ENCODE measurements at regions not wholly inside any gene's neighbourhood (a gene's known extent, or its start where the extent isn't known, plus 50 kb on each side); places are given as distances from the start of the nearest gene placed in this dataset.

GRCh38 chr10:59595593-59595992 is 114.1 kb downstream of the SLC16A9 start:
- Histone ChIP-seq H3K4me3 (ENCODE audit: low read length) (no peak overlapping the region), H3K27me3 (ENCODE audit: insufficient read depth, low read depth, low read length) (no peaks in the 10 kb centered on the region), H3K9me3 (ENCODE audit: low read length) (no peaks in the 10 kb centered on the region), H4K20me1 (ENCODE audit: insufficient read depth) (no peaks in the 10 kb centered on the region), H3K79me2 (replicated peaks; ENCODE audit: insufficient read depth, low read length) (no peaks in the 10 kb centered on the region), H3K27ac (ENCODE audit: low read length) (no peak overlapping the region), H2AFZ (ENCODE audit: low read depth, low read length) (no peak overlapping the region), H3K9me2 (ENCODE audit: insufficient read depth, low read length) (no peaks in the 10 kb centered on the region), H3F3A (ENCODE audit: insufficient read depth, low read length, poor library complexity, severe bottlenecking) (no peaks in the 10 kb centered on the region), H3K4me2 (ENCODE audit: low read length) (no peak overlapping the region), H3K36me3 (ENCODE audit: insufficient read depth, low read length) (no peaks in the 10 kb centered on the region), H3K9ac (ENCODE audit: low read length) (no peak overlapping the region)
- no peak for TF ChIP-seq MXI1 (conservative IDR thresholded peaks at IDR 0.05; ENCODE audit: poor library complexity, severe bottlenecking)
- TF ChIP-seq TAF1 (IDR thresholded peaks at IDR 0.05; ENCODE audit: low read depth): no peak
- no peak for TF ChIP-seq CTCF (IDR thresholded peaks at IDR 0.05; ENCODE audit: poor library complexity, severe bottlenecking)
- TF ChIP-seq POLR2AphosphoS5 (IDR thresholded peaks at IDR 0.05): no peak

- TF ChIP-seq EP300 (conservative IDR thresholded peaks at IDR 0.05; ENCODE audit: poor library complexity, severe bottlenecking): no peak
- no peak for TF ChIP-seq POLR2AphosphoS5 (IDR thresholded peaks at IDR 0.05)
- no peak for TF ChIP-seq REST (IDR thresholded peaks at IDR 0.05; ENCODE audit: borderline replicate concordance)
- TF ChIP-seq EZH2 (IDR thresholded peaks at IDR 0.05; ENCODE audit: borderline replicate concordance, insufficient read depth, low read length, poor library complexity, severe bottlenecking): no peak
- no peak for TF ChIP-seq TAF1 (IDR thresholded peaks at IDR 0.05; ENCODE audit: low read depth)
- no peak for TF ChIP-seq SMC3 (conservative IDR thresholded peaks at IDR 0.05; ENCODE audit: poor library complexity)
- TF ChIP-seq CTCF (IDR thresholded peaks at IDR 0.05; ENCODE audit: poor library complexity, severe bottlenecking): no peak
- TF ChIP-seq RAD21 (conservative IDR thresholded peaks at IDR 0.05): no peak
- no peak for TF ChIP-seq MXI1 (conservative IDR thresholded peaks at IDR 0.05; ENCODE audit: poor library complexity, severe bottlenecking)
- H3K27ac ChIP-seq (ENCODE audit: low read length): no peak overlapping the region
- H3K4me3 ChIP-seq (ENCODE audit: low read length): no peak overlapping the region
- no peaks in the 10 kb centered on the region for H3K9me2 ChIP-seq (ENCODE audit: insufficient read depth, low read length)
- H3K36me3 ChIP-seq (ENCODE audit: insufficient read depth, low read length): no peaks in the 10 kb centered on the region
- H3K27me3 ChIP-seq (ENCODE audit: insufficient read depth, low read depth, low read length): no peaks in the 10 kb centered on the region
- no peak overlapping the region for H3K9ac ChIP-seq (ENCODE audit: low read length)
- no peaks in the 10 kb centered on the region for H3F3A ChIP-seq (ENCODE audit: insufficient read depth, low read length, poor library complexity, severe bottlenecking)
- no peaks in the 10 kb centered on the region for H3K79me2 ChIP-seq (replicated peaks; ENCODE audit: insufficient read depth, low read length)
- no peaks in the 10 kb centered on the region for H4K20me1 ChIP-seq (ENCODE audit: insufficient read depth)
- no peak overlapping the region for H3K4me2 ChIP-seq (ENCODE audit: low read length)
- H2AFZ ChIP-seq (ENCODE audit: low read depth, low read length): no peak overlapping the region
- H3K9me3 ChIP-seq (ENCODE audit: low read length): no peaks in the 10 kb centered on the region
Observed at GRCh38 chr10:59593768-59594167, 115.9 kb downstream of the SLC16A9 start.

Data from neural cell (in vitro differentiated cells).